GM21619 (cell line): ENCODE measurements at regions not wholly inside any gene's neighbourhood (a gene's known extent, or its start where the extent isn't known, plus 50 kb on each side); places are given as distances from the start of the nearest gene placed in this dataset.
A peak's percentile ranks its signal among the peaks of the same experiment; 100 is the strongest.
"Not testable (repeated sequence)": the region's sequence is repeated elsewhere in the genome, so short reads cannot be mapped to it uniquely, and the experiment has no call there.

Experiments
- ATAC-seq: cut with Tn5 transposase; IDR thresholded peaks from one replicate; pipeline ENCODE4 v1.9.1; 2021; ENCODE audit not compliant: unreplicated experiment

GRCh38 chr12:75685617-75686225 is 174.3 kb upstream of the KRR1 start:
- ATAC-seq, result no peak

GRCh38 chr12:75684678-75685616 is 173.5 kb upstream of the KRR1 start:
- ATAC-seq, result no peak

DNA sequence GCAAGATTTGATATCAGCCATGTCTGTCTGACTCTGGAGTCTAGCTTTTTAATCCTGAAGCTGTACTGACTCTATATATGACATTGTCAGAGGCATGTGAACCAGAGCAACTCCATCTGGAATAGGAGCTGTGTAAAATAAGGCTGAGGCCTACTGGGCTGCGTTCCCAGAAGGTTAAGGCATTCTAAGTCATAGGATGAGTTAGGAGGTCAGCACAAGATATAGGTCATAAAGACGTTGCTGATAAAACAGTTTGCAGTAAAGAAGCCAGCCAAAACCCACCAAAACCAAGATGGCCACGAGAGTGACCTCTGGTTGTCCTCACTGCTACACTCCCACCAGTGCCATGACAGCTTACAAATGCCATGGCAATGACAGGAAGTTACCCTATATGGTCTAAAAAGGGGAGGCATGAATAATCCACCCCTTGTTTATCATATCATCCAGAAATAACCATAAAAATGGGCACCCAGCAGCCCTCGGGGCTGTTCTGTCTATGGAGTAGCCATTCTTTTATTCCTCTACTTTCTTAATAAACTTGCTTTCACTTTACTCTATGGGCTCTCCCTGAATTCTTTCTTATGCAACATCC is 172.7 kb upstream of the KRR1 start:
- not testable (repeated sequence) for ATAC-seq

DNA sequence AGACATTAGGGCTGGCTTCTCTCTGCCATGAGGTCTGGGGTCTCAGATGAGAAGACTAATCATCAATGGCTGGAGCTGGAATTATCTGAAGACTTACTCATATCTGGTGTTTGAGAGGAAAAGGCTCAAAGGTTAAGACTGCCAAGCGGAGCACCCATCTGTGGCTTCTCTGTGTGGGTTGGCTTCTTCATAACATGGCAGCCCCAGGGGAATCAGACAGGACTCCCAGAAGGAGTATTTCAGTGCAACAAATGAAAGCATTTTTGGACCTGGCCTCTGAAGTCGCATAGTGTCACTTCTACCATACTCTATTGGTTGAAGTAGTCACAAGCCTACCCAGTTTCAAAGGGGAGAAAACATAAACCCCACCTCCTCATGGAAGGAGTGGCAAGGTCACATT is 171.8 kb upstream of the KRR1 start:
- no peak for ATAC-seq

GRCh38 chr12:75677522-75677921 is 166.1 kb upstream of the KRR1 start:
- ATAC-seq, result no peak

DNA sequence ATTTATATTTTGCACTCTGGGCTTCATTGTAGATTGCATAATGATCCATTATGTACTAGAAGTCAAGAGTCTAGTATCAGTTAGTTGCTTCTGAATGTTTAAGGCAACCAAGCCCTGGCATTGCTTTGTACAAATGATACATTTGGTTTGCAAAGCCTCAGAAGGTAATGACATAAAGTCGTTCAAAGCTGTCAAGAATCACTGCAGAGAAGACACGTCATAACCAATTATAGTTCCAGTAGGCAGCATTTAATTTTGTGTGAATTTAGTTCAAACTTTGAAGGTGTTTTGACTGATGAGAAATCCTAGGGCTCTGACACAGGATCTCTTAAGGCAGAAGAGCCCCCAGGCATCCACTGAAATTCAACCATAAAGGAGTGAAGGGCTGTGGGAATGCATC is 163.0 kb upstream of the KRR1 start:
- ATAC-seq, result no peak

DNA sequence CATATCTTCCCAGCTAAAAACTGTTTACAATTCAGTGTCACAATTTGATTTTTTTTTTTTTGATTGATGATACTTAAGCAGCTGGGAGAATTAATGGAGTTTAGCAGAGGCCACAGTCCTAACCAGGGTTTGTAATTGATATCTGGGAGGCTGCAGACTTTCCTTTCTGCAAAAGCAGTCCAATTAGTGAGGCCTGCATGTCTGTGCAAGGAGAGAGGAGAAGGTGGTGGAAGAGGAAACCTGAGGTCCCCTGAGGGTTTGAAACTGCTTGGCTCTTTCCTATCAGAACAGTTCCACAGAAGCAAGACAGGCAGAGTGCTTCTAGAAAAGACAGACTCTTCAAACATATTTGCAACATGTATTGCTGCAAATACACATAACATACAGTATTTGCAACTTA is 160.8 kb upstream of the KRR1 start:
- ATAC-seq, result no peak

DNA sequence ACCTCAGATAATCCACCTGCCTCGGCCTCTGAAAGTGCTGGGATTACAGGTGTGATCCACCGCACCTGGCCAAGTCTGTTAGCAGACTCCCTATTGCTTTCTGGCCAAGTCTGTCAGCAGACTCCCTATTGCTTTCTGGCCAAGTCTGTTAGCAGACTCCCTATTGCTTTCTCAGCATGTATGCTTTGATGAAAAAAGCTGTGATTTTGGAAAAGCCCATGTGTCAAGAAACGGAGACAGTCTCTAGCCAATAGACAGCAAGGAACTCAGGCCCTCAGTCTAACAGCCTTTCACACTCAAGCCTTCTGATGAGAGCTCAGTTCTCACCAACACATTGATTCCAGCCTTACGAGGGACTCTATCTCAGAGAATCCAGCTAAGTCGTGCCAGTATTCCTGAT is 158.8 kb upstream of the KRR1 start:
- no peak for ATAC-seq

DNA sequence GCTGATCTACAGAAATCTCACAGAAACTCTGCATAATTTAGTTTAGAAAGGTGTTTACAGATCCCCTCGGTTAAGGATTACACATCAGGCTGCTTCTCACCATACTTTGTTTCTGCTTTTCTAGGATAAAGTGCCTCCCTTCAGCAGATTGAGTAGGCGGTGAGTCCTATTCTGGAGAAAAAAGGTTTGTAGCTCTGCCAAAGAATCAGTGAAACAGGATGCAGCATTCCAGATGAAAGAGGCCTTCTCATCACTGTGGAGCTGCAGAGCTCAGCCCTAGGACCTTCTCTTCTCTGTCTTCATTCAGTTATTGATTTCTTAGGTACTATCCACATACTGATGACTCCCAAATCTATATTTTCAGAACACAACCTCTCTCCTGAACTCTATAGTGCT is 155.5 kb upstream of the KRR1 start:
- no peak for ATAC-seq

- no peak for ATAC-seq
Observed at GRCh38 chr12:75666126-75666938, 154.9 kb upstream of the KRR1 start.

GRCh38 chr12:75665216-75665615 is 153.8 kb upstream of the KRR1 start:
- no peak for ATAC-seq

DNA sequence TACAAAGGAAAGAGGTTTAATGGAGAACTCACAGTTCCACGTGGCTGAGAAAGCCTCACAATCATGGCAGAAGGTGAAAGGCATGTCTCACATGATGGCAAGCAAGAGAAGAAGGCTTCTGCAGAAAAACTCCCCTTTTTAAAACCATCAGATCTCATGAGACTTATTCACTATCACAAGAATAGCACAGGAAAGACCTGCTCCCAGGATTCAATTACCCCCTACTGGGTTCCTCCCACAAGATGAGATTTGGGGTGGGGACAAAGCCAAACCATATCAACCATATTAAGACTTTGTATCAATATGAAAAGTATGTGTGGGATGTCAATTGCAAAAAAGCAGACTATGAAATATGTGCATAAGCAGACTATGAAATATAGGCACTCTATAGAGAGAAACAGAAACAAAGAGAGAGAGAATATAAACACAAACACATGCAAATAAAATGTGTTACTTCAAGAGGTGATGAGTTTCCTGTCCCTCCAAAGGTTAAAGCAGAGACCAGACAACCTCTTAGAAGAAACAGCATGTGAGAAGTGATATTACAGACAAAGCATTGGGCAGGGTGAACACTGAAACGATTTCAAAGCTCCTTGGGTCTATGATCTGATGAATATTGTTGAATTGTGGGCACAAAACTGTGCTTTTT is 151.2 kb upstream of the KRR1 start:
- ATAC-seq, result peak; percentile 53

DNA sequence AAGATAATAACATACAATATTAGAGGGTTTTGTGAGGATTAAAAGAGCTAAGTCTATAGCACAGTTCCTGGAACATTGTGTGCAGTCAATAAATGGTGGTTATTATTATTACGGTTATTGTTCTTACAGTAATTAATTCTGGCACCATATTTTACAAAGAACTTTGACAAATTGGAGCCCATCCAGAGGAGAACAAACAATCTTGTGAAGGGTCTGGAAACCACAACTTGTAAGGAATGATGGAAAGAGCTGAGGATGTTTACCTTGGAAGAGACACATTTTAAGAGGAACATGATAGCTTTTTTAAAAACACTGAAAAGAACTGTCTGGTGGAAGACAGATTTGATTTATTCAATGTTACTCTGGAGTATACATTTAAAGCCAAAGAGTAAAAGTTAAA is 150.5 kb upstream of the KRR1 start:
- no peak for ATAC-seq

DNA sequence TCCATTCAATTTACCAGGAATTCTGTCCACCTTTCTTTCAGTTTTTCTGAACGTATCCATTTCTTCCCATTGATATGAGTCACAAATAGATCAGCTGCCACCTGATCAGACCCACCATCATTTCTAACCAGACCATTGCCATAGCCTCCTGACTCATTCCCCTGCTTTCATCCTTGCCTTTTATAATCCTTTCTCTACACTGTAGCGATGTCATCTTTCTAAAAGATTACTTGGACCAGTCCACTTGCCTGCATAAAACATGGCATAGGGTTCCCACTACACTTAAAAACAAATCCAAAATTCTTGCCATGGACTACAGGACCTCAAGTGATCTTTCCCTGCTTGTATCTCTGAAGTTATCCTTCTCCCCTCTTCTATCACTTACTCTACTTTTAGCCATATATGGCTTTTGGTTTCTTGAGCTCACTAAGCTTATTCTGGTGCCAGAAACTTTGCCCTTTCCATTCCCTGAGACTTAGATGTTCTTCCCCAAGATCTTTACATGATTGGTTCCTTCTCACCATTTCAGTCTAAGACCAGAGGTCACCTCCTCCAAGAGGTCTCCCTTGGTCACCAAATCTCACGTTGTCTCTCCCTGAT is 149.5 kb upstream of the KRR1 start:
- no peak for ATAC-seq

DNA sequence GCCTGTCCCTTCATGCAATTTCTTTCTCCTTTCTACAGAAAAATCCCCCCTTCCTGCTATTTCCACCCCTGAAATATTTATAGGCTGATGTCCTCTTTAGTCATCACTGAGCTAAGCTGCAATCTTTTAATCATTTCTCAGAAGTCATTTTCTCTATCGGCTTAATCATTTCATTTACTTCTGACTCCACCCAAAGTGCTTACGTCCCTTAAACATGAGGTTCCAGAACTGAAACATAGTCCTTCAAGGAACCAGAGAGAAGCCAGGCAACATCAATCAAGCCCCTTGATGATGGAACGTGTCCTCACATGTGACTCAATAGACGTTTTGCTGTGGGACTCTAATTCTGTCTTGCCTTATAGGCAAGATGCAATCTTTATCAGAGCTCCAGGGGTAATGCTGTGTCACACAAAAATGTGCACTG is 148.7 kb upstream of the KRR1 start:
- no peak for ATAC-seq

DNA sequence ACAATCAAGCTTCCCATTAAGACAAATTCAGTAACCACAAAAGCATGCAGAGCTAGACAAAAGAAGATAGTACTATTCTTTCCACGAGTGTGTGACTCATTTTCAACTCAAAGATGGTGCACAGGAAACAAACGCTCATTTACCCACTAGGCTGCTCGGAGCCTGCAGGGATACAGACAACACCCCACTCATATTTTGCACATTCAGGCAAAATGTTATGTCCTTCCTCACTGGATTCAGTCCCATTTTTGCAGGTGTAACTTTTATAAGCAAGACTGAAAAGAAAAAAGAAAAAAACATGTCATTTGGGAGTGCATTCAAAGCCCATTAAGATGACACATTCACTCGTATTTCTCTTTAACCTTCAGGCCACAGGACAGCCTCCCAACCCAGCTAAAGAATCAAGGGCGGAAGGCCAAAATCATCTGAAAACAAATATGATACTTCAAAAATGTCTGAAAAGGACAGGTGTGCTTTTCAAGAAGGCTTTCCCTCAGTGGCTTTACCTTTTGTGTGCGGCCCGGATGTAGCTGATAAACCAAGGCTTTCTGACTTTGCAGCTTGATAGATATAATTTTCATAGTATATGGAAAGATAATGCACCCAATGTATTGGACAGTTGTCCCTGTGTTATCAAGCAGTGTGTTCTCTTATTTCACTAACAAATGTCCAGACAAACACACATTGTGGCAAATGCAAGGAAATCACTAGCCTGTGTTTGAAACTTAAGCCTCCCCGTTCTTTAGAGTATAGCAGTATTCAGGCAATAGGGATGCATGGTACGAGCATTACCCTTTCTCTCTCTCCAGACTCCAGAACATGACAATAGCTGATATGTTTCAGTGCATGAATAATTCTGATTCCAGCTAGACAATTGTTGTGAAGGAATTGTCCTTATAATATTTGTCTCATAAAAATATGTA is 147.8 kb upstream of the KRR1 start:
- ATAC-seq, result no peak

GRCh38 chr12:75658286-75658685 is 146.9 kb upstream of the KRR1 start:
- no peak for ATAC-seq

DNA sequence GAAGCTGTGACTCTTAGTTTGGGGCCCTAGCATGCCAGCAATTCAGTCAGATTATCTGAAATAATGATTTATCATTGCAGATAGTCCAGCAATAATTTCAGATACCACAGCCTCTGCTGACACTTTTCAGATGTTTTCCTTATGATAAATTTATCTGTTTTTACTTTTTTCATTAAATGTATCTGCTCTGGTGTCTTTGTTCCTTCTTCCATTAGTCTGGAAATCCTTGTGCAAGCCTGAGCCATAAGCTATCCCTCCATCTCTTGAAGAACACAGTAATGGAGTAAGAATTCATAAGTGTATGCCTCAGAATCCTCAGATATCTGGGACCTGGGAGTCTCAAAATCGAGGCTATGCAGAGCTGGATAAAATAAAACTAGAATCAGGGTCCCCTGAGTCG is 146.4 kb upstream of the KRR1 start:
- no peak for ATAC-seq

DNA sequence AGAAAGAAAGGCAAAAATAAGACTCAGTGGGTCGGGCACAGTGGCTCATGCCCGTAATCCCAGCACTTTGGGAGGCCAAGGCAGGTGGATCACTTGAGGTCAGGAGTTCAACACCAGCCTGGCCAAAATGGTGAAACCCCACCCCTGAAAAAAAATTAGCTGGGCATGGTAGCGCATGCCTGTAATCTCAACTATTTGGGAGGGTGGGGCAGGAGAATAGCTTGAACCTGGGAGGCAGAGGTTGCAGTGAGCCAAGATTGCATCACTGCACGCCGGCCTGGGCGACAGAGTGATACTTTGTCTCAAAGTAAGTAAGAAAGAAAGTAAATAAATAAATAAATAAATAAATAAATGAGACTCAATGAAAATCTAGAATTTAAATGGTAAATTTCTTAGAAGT is 145.9 kb upstream of the KRR1 start:
- ATAC-seq, result not testable (repeated sequence)
